Stimulated activated CD8-positive, alpha-beta memory T cell treated with anti-CD3 and anti-CD28 coated beads, Interleukin-2, amount 100 ng/mL, for 48 hours (primary cell): ENCODE measurements at regions not wholly inside any gene's neighbourhood (a gene's known extent, or its start where the extent isn't known, plus 50 kb on each side); places are given as distances from the start of the nearest gene placed in this dataset.

Experiments
- DNase-seq, 2 donors: peaks; one replicate each; pipeline ENCODE4 v3.0.0-alpha.2; 2020; ENCODE audit warnings: low read depth in 2 of 2

- DNase-seq = no peak
These were observed 1434.0 kb upstream of the LRRTM3 start for GRCh38 chr10:65491799-65492198.

GRCh38 chr10:65496541-65496940 is 1429.3 kb upstream of the LRRTM3 start:
- no peak for DNase-seq

GRCh38 chr10:65497837-65498236 is 1428.0 kb upstream of the LRRTM3 start:
- DNase-seq = no peak

- DNase-seq = no peak
These were observed 1425.1 kb upstream of the LRRTM3 start for GRCh38 chr10:65500716-65501115.

GRCh38 chr10:65501259-65501658 is 1424.6 kb upstream of the LRRTM3 start:
- no peak for DNase-seq

GRCh38 chr10:65518379-65518778 is 1407.5 kb upstream of the LRRTM3 start:
- DNase-seq = no peak

GRCh38 chr10:65528986-65529385 is 1396.8 kb upstream of the LRRTM3 start:
- no peak for DNase-seq

GRCh38 chr10:65531545-65531944 is 1394.3 kb upstream of the LRRTM3 start:
- DNase-seq = no peak

- no peak for DNase-seq
These were observed 1391.1 kb upstream of the LRRTM3 start for GRCh38 chr10:65534771-65535170.

GRCh38 chr10:65544756-65545155 is 1381.1 kb upstream of the LRRTM3 start:
- DNase-seq = no peak

- DNase-seq = no peak
These were observed 1377.8 kb upstream of the LRRTM3 start for GRCh38 chr10:65548001-65548400.

GRCh38 chr10:65550761-65551160 is 1375.1 kb upstream of the LRRTM3 start:
- DNase-seq = no peak

- DNase-seq = no peak
These were observed 1370.6 kb upstream of the LRRTM3 start for GRCh38 chr10:65555192-65555591.

GRCh38 chr10:65556006-65556405 is 1369.8 kb upstream of the LRRTM3 start:
- DNase-seq = no peak

- no peak for DNase-seq
These were observed 1366.5 kb upstream of the LRRTM3 start for GRCh38 chr10:65559369-65559768.

GRCh38 chr10:65565246-65565645 is 1360.6 kb upstream of the LRRTM3 start:
- DNase-seq = no peak

GRCh38 chr10:65566906-65567305 is 1358.9 kb upstream of the LRRTM3 start:
- no peak for DNase-seq

- DNase-seq = no peak
These were observed 1355.5 kb upstream of the LRRTM3 start for GRCh38 chr10:65570143-65571010.

- DNase-seq = no peak
These were observed 1354.7 kb upstream of the LRRTM3 start for GRCh38 chr10:65571011-65571570.

- DNase-seq = no peak
These were observed 1344.3 kb upstream of the LRRTM3 start for GRCh38 chr10:65581426-65582026.

- DNase-seq = no peak
These were observed 1323.5 kb upstream of the LRRTM3 start for GRCh38 chr10:65602182-65602865.

- DNase-seq = no peak
These were observed 1314.2 kb upstream of the LRRTM3 start for GRCh38 chr10:65611592-65611991.
